ENCODE measurements at regions not wholly inside any gene's neighbourhood (a gene's known extent, or its start where the extent isn't known, plus 50 kb on each side); places are given as distances from the start of the nearest gene placed in this dataset.

DNA sequence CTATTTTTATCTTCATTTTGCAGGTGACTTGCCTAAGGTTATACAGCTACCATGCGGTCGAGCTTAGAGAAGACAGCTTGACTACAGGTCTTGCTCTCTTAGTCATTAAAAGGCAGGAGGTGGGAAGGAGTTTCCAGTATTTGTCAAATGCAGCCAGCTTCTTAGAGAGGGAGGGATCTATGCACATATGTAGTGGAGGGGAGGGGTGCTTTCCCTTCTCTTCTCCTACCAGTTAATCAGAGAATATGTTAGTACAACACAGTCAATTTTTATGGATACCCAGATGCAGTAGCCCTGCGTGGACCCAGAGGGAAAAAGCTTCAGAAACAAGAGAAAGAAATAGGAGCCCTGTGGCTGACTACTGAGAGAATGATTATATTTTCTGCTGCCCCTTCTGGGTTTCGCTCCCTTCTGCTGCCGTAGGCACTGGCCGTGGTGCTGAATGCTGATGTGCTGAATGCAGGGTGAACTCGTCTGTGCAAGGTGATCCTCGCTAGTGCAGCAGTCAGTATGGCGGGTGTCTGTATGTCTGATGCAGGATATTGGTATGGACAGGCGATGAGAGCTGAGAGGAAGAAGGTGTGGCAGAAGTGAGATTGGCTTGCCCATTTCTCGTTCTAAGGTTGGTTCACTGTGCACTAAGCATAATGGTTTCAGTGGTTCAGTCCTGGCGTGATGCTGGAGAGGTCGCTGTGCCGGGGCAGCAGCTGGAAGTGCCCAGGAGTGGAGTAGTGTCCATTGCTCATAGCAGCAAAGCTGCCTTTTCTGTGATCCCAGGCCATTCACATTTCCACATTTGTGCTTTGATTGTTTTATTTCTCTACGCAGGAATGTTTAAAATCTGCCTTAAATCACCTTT lies 189.2 kb upstream of the PODXL start:
- Histone ChIP-seq H3K9me3 (ENCODE audit: low read depth, low read length) (no peaks in the 10 kb centered on the region), H3K27me3 (ENCODE audit: insufficient read depth, low read length) (no peaks in the 10 kb centered on the region), H3K4me3 (ENCODE audit: insufficient read depth, low read length) (no peak overlapping the region), H3K4me1 (ENCODE audit: insufficient read depth, low read length) (no peaks in the 10 kb centered on the region), H2AFZ (ENCODE audit: low read length) (no peak overlapping the region), H4K20me1 (ENCODE audit: insufficient read depth, low read length) (no peaks in the 10 kb centered on the region), H3K79me2 (ENCODE audit: insufficient read depth, low read length) (no peaks in the 10 kb centered on the region), H3K4me2 (ENCODE audit: insufficient read depth, low read length) (no peak overlapping the region), H3K36me3 (ENCODE audit: insufficient read depth, low read length) (no peaks in the 10 kb centered on the region), H3K27ac (ENCODE audit: low read depth, low read length) (no peak overlapping the region)
- TF ChIP-seq, protein P1, sequence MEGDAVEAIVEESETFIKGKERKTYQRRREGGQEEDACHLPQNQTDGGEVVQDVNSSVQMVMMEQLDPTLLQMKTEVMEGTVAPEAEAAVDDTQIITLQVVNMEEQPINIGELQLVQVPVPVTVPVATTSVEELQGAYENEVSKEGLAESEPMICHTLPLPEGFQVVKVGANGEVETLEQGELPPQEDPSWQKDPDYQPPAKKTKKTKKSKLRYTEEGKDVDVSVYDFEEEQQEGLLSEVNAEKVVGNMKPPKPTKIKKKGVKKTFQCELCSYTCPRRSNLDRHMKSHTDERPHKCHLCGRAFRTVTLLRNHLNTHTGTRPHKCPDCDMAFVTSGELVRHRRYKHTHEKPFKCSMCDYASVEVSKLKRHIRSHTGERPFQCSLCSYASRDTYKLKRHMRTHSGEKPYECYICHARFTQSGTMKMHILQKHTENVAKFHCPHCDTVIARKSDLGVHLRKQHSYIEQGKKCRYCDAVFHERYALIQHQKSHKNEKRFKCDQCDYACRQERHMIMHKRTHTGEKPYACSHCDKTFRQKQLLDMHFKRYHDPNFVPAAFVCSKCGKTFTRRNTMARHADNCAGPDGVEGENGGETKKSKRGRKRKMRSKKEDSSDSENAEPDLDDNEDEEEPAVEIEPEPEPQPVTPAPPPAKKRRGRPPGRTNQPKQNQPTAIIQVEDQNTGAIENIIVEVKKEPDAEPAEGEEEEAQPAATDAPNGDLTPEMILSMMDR (IDR thresholded peaks at IDR 0.05; ENCODE audit: extremely low read depth, low read depth, low read length), result no peak
- DNase-seq (ENCODE audit: insufficient read length, low spot score, missing footprints), result no peak

DNA sequence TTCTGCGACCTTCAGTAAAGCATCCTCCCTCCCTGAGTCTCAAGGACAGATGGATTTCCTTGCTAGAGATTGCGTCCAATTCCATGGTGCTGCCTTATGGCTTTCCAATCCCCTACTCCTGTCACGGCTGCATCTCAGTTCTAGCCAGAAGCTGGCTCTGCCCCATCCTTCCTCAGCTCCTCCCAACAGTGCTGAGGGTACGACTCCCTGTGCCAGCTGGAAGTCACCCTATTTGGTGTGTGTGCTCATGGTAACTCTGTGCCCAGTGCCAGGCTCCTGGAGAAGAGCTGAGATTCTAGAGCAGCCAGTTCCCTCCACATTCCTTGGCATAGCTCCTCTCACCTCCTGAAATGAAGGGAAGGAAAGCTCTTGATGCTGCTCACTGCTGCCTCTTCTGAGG lies 185.0 kb upstream of the PODXL start:
- Histone ChIP-seq H3K27me3 (ENCODE audit: insufficient read depth, low read length) (peaks cover 2% of the 10 kb centered on the region), H3K36me3 (ENCODE audit: insufficient read depth, low read length) (no peaks in the 10 kb centered on the region), H4K20me1 (ENCODE audit: insufficient read depth, low read length) (no peaks in the 10 kb centered on the region), H3K4me3 (ENCODE audit: insufficient read depth, low read length) (no peak overlapping the region), H2AFZ (ENCODE audit: low read length) (no peak overlapping the region), H3K27ac (ENCODE audit: low read depth, low read length) (no peak overlapping the region), H3K4me2 (ENCODE audit: insufficient read depth, low read length) (no peak overlapping the region), H3K4me1 (ENCODE audit: insufficient read depth, low read length) (no peaks in the 10 kb centered on the region), H3K9me3 (ENCODE audit: low read depth, low read length) (no peaks in the 10 kb centered on the region), H3K79me2 (ENCODE audit: insufficient read depth, low read length) (no peaks in the 10 kb centered on the region)
- DNase-seq (ENCODE audit: insufficient read length, low spot score, missing footprints), result no peak
- TF ChIP-seq, protein P1 (IDR thresholded peaks at IDR 0.05; ENCODE audit: extremely low read depth, low read depth, low read length), result no peak

DNA sequence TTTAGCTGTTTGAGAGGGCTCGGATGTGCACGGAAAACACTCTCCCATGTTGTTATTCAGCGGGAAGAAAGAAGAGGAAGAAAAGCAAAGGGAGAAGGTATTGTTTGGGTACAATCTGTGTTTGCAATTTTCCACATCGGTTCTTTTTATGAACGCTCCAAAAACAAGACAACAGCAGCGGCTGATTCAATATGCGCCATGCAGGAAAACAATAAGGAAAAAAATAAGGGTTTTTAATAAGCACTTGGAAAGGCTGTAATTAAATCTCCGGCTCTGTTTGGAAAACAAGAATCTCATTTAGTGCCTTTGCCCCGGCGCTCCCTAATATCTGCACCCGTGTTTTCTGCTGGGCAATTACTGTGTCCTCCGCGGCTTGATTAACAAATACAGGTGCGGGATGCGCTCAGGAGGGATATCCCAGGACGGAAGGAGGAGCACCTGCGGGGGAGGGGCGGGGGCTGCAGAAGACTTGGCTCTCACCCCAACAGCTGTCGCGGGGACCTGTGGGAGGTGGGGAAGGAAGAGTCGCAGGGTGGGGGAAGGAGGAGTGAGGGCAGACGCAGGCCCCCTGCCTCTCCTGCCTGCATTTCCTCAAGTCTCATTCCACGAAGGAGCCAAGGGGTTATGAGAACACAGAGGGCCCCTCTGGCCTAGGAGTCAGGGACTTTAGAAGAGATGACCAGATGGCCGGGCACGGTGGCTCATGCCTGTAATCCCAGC lies 181.5 kb upstream of the PODXL start:
- TF ChIP-seq, protein P1 (IDR thresholded peaks at IDR 0.05; ENCODE audit: extremely low read depth, low read depth, low read length), result no peak
- Histone ChIP-seq H2AFZ (ENCODE audit: low read length) (no peak overlapping the region), H3K9me3 (ENCODE audit: low read depth, low read length) (no peaks in the 10 kb centered on the region), H3K27me3 (ENCODE audit: insufficient read depth, low read length) (peaks cover 7% of the 10 kb centered on the region), H3K27ac (ENCODE audit: low read depth, low read length) (no peak overlapping the region), H3K4me2 (ENCODE audit: insufficient read depth, low read length) (no peak overlapping the region), H3K4me3 (ENCODE audit: insufficient read depth, low read length) (no peak overlapping the region), H3K79me2 (ENCODE audit: insufficient read depth, low read length) (no peaks in the 10 kb centered on the region), H3K4me1 (ENCODE audit: insufficient read depth, low read length) (no peaks in the 10 kb centered on the region), H4K20me1 (ENCODE audit: insufficient read depth, low read length) (no peaks in the 10 kb centered on the region), H3K36me3 (ENCODE audit: insufficient read depth, low read length) (no peaks in the 10 kb centered on the region)
- DNase-seq (ENCODE audit: insufficient read length, low spot score, missing footprints), result no peak

DNA sequence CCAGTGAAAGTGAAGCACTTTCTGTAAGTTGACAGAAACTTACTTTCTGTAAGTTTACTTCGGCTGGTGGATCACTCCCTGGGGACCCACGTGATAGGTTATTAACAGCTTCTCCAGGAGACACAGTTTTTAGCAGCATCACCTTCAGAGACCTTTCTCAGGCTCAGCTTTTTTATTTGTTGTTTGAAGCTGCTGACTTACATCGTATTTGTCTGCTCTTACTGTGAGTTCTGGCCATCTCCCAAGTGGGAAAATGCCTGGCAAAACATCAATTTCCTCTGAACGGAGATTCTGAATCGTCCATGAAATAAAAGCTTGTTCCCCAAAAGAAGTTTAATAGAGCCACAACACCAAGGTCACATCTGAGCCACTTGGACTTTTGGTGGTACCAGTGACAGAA lies 178.7 kb upstream of the PODXL start:
- Histone ChIP-seq H3K4me2 (ENCODE audit: insufficient read depth, low read length) (no peak overlapping the region), H3K4me3 (ENCODE audit: insufficient read depth, low read length) (no peak overlapping the region), H3K36me3 (ENCODE audit: insufficient read depth, low read length) (no peaks in the 10 kb centered on the region), H3K9me3 (ENCODE audit: low read depth, low read length) (no peaks in the 10 kb centered on the region), H3K27ac (ENCODE audit: low read depth, low read length) (no peak overlapping the region), H3K4me1 (ENCODE audit: insufficient read depth, low read length) (no peaks in the 10 kb centered on the region), H3K79me2 (ENCODE audit: insufficient read depth, low read length) (no peaks in the 10 kb centered on the region), H2AFZ (ENCODE audit: low read length) (no peak overlapping the region), H3K27me3 (ENCODE audit: insufficient read depth, low read length) (peaks cover 7% of the 10 kb centered on the region), H4K20me1 (ENCODE audit: insufficient read depth, low read length) (no peaks in the 10 kb centered on the region)
- DNase-seq (ENCODE audit: insufficient read length, low spot score, missing footprints), result no peak
- TF ChIP-seq, protein P1 (IDR thresholded peaks at IDR 0.05; ENCODE audit: extremely low read depth, low read depth, low read length), result no peak

Measured in osteoblast (primary cell).